GM23338 (cell line): ENCODE measurements at regions not wholly inside any gene's neighbourhood (a gene's known extent, or its start where the extent isn't known, plus 50 kb on each side); places are given as distances from the start of the nearest gene placed in this dataset.
"Not testable (repeated sequence)": the region's sequence is repeated elsewhere in the genome, so short reads cannot be mapped to it uniquely, and the experiment has no call there.

Experiments used
- ATAC-seq: fragments of 200-7000 bp; cut with Tn5 transposase; 3 replicates; pipeline ENCODE4 v1.9.1; 2020
- DNase-seq: peaks from one replicate; pipeline ENCODE4 v3.0.0-alpha.2; 2015; ENCODE audit warnings: low spot score
- H2AFZ ChIP-seq: fragments of 200-600 bp; sonication (generic); 2 replicates; pipeline ENCODE4 v1.8.0; 2016; ENCODE audit warnings: antibody characterized with exemption, mild to moderate bottlenecking, moderate library complexity
- H3F3A ChIP-seq: fragments of 200-600 bp; sonication (generic); replicated peaks from 2 replicates; pipeline ENCODE4 v1.8.0; 2017; ENCODE audit warnings: antibody characterized with exemption, mixed run types, low read depth
- H3K27ac ChIP-seq: fragments of 200-600 bp; sonication (generic); 2 replicates; pipeline ENCODE4 v1.6.1; 2016; ENCODE audit warnings: low read depth
- H3K27me3 ChIP-seq: fragments of 200-600 bp; sonication (generic); 2 replicates; pipeline ENCODE4 v1.8.0; 2016; ENCODE audit warnings: mild to moderate bottlenecking, mixed run types, moderate library complexity; ENCODE audit not compliant: insufficient read depth
- H3K36me3 ChIP-seq: fragments of 200-600 bp; sonication (generic); 2 replicates; pipeline ENCODE4 v1.8.0; 2016; ENCODE audit warnings: mild to moderate bottlenecking; ENCODE audit not compliant: insufficient read depth
- H3K4me1 ChIP-seq: fragments of 200-600 bp; sonication (generic); 2 replicates; pipeline ENCODE4 v1.8.0; 2016; ENCODE audit warnings: mild to moderate bottlenecking, moderate library complexity; ENCODE audit not compliant: insufficient read depth
- H3K4me2 ChIP-seq: fragments of 200-600 bp; sonication (generic); 2 replicates; pipeline ENCODE4 v1.7.1; 2017; ENCODE audit warnings: mixed run types
- H3K4me3 ChIP-seq: fragments of 200-600 bp; sonication (generic); 2 replicates; pipeline ENCODE4 v1.6.1; 2016; ENCODE audit warnings: mixed run types
- H3K79me2 ChIP-seq: fragments of 200-600 bp; sonication (generic); replicated peaks from 2 replicates; pipeline ENCODE4 v1.8.0; 2017; ENCODE audit warnings: mild to moderate bottlenecking; ENCODE audit not compliant: insufficient read depth
- H3K9me2 ChIP-seq: fragments of 200-600 bp; sonication (generic); 2 replicates; pipeline ENCODE4 v1.8.0; 2017; ENCODE audit not compliant: insufficient read depth
- H4K20me1 ChIP-seq: fragments of 200-600 bp; sonication (generic); replicated peaks from 2 replicates; pipeline ENCODE4 v1.8.0; 2017; ENCODE audit warnings: mild to moderate bottlenecking; ENCODE audit not compliant: insufficient read depth
- H3K27ac Mint-ChIP-seq: 2 replicates; pipeline ENCODE4 v1.8.0; 2020; ENCODE audit warnings: inconsistent platforms, mild to moderate bottlenecking, moderate library complexity, mixed read lengths
- H3K27me3 Mint-ChIP-seq: 3 replicates; pipeline ENCODE4 v1.8.0; 2022; ENCODE audit warnings: low read depth, mild to moderate bottlenecking, moderate library complexity, mixed read lengths, inconsistent platforms; ENCODE audit not compliant: insufficient read depth, poor library complexity
- H3K36me3 Mint-ChIP-seq: 3 replicates; pipeline ENCODE4 v1.8.0; 2021; ENCODE audit warnings: low read depth, mild to moderate bottlenecking, inconsistent platforms, moderate library complexity, mixed read lengths
- H3K4me1 Mint-ChIP-seq: 3 replicates; pipeline ENCODE4 v1.8.0; 2020; ENCODE audit warnings: mild to moderate bottlenecking, inconsistent platforms, mixed read lengths
- H3K4me3 Mint-ChIP-seq: 3 replicates; pipeline ENCODE4 v1.8.0; 2021; ENCODE audit warnings: moderate library complexity, mild to moderate bottlenecking, inconsistent platforms, mixed read lengths
- H3K9me3 Mint-ChIP-seq: 3 replicates; pipeline ENCODE4 v1.8.0; 2020; ENCODE audit warnings: moderate library complexity, mild to moderate bottlenecking, inconsistent platforms, mixed read lengths
- CREB1 ChIP-seq: fragments of 250-450 bp; sonication (Bioruptor Pico); IDR thresholded peaks from 2 replicates; pipeline ENCODE4 v1.5.0; 2020; ENCODE audit warnings: low read depth, mild to moderate bottlenecking, moderate library complexity
- CTCF ChIP-seq, 2 experiments: fragments of 200-600 bp in 1 of 2; sonication (generic) in 1 of 2; conservative IDR thresholded peaks; 2 replicates each; pipeline versions ENCODE4 v1.5.1 to v1.6.1; 2016 to 2017; ENCODE audit warnings: antibody characterized with exemption in 2 of 2, low read depth in 2 of 2, mild to moderate bottlenecking in 2 of 2, moderate library complexity in 1 of 2
- ETS1 ChIP-seq: IDR thresholded peaks from 2 replicates; pipeline ENCODE4 v1.6.1; 2016; ENCODE audit warnings: antibody characterized with exemption
- JUNB ChIP-seq: IDR thresholded peaks from one replicate; pipeline ENCODE4 v1.6.1; 2016; ENCODE audit warnings: antibody characterized with exemption; ENCODE audit not compliant: unreplicated experiment
- NANOG ChIP-seq: IDR thresholded peaks from 2 replicates; pipeline ENCODE4 v1.6.1; 2016; ENCODE audit warnings: antibody characterized with exemption, borderline replicate concordance
- STAT1 ChIP-seq: IDR thresholded peaks from one replicate; pipeline ENCODE4 v1.6.1; 2016; ENCODE audit warnings: antibody characterized with exemption; ENCODE audit not compliant: unreplicated experiment
- ZNF114 ChIP-seq: fragments of 250-450 bp; sonication (Bioruptor Pico); IDR thresholded peaks from 2 replicates; pipeline ENCODE4 v1.5.0; 2020; ENCODE audit warnings: mild to moderate bottlenecking, moderate library complexity
- ZNF331 ChIP-seq: fragments of 250-450 bp; sonication (Bioruptor Pico); IDR thresholded peaks from 2 replicates; pipeline ENCODE4 v1.5.0; 2020; ENCODE audit warnings: low read depth, mild to moderate bottlenecking, moderate library complexity
- TF ChIP-seq, protein P1 (sequence below): fragments of 250-450 bp; sonication (Bioruptor Pico); IDR thresholded peaks from 2 replicates; pipeline ENCODE4 v1.5.0; 2020; ENCODE audit warnings: mild to moderate bottlenecking, moderate library complexity
- TF ChIP-seq, protein P2 (sequence below): IDR thresholded peaks from one replicate; pipeline ENCODE4 v1.6.1; 2018; ENCODE audit warnings: antibody characterized with exemption; ENCODE audit not compliant: unreplicated experiment

- not testable (repeated sequence) for H2AFZ ChIP-seq, ATAC-seq, H3K27me3 Mint-ChIP-seq, H3F3A ChIP-seq, H3K4me2 ChIP-seq, H4K20me1 ChIP-seq, H3K9me2 ChIP-seq, H3K79me2 ChIP-seq, H3K27me3 ChIP-seq, H3K4me3 Mint-ChIP-seq, H3K36me3 ChIP-seq, H3K4me3 ChIP-seq
- H3K27ac Mint-ChIP-seq: peak overlapping the region; percentile 58
- peaks cover 37% of the 10 kb centered on the region for H3K9me3 Mint-ChIP-seq
- H3K36me3 Mint-ChIP-seq: peaks cover 23% of the 10 kb centered on the region
- Histone ChIP-seq H3K27ac (peak overlapping the region; percentile 61), H3K4me1 (peaks cover 11% of the 10 kb centered on the region)
- DNase-seq: peak; percentile 24
- peaks cover 20% of the 10 kb centered on the region for H3K4me1 Mint-ChIP-seq
Observed at GRCh38 chr2:84221102-84221501, 238.0 kb downstream of the SUCLG1 start.

GRCh38 chr2:84217456-84217855, 241.6 kb downstream of the SUCLG1 start:
- Mint-ChIP-seq H3K36me3 (no peaks in the 10 kb centered on the region), H3K9me3 (peaks cover 7% of the 10 kb centered on the region; the same call in 1 of the 3 replicates), H3K27me3 (no peaks in the 10 kb centered on the region), H3K4me1 (peaks cover 20% of the 10 kb centered on the region), H3K27ac (no peak overlapping the region), H3K4me3 (no peak overlapping the region)
- Histone ChIP-seq H3K36me3 (no peaks in the 10 kb centered on the region), H3F3A (no peaks in the 10 kb centered on the region), H3K4me1 (peaks cover 5% of the 10 kb centered on the region), H3K4me3 (no peak overlapping the region), H3K27me3 (no peaks in the 10 kb centered on the region), H3K4me2 (no peak overlapping the region), H3K27ac (no peak overlapping the region), H3K9me2 (no peaks in the 10 kb centered on the region), H4K20me1 (no peaks in the 10 kb centered on the region), H3K79me2 (no peaks in the 10 kb centered on the region), H2AFZ (peak overlapping the region; percentile 74; the same call in 1 of the 2 replicates)
- no peak for DNase-seq
- no peak; the same call in 2 of the 3 replicates for ATAC-seq
- no peak for TF ChIP-seq STAT1
- no peak for TF ChIP-seq CREB1
- TF ChIP-seq, protein P1, sequence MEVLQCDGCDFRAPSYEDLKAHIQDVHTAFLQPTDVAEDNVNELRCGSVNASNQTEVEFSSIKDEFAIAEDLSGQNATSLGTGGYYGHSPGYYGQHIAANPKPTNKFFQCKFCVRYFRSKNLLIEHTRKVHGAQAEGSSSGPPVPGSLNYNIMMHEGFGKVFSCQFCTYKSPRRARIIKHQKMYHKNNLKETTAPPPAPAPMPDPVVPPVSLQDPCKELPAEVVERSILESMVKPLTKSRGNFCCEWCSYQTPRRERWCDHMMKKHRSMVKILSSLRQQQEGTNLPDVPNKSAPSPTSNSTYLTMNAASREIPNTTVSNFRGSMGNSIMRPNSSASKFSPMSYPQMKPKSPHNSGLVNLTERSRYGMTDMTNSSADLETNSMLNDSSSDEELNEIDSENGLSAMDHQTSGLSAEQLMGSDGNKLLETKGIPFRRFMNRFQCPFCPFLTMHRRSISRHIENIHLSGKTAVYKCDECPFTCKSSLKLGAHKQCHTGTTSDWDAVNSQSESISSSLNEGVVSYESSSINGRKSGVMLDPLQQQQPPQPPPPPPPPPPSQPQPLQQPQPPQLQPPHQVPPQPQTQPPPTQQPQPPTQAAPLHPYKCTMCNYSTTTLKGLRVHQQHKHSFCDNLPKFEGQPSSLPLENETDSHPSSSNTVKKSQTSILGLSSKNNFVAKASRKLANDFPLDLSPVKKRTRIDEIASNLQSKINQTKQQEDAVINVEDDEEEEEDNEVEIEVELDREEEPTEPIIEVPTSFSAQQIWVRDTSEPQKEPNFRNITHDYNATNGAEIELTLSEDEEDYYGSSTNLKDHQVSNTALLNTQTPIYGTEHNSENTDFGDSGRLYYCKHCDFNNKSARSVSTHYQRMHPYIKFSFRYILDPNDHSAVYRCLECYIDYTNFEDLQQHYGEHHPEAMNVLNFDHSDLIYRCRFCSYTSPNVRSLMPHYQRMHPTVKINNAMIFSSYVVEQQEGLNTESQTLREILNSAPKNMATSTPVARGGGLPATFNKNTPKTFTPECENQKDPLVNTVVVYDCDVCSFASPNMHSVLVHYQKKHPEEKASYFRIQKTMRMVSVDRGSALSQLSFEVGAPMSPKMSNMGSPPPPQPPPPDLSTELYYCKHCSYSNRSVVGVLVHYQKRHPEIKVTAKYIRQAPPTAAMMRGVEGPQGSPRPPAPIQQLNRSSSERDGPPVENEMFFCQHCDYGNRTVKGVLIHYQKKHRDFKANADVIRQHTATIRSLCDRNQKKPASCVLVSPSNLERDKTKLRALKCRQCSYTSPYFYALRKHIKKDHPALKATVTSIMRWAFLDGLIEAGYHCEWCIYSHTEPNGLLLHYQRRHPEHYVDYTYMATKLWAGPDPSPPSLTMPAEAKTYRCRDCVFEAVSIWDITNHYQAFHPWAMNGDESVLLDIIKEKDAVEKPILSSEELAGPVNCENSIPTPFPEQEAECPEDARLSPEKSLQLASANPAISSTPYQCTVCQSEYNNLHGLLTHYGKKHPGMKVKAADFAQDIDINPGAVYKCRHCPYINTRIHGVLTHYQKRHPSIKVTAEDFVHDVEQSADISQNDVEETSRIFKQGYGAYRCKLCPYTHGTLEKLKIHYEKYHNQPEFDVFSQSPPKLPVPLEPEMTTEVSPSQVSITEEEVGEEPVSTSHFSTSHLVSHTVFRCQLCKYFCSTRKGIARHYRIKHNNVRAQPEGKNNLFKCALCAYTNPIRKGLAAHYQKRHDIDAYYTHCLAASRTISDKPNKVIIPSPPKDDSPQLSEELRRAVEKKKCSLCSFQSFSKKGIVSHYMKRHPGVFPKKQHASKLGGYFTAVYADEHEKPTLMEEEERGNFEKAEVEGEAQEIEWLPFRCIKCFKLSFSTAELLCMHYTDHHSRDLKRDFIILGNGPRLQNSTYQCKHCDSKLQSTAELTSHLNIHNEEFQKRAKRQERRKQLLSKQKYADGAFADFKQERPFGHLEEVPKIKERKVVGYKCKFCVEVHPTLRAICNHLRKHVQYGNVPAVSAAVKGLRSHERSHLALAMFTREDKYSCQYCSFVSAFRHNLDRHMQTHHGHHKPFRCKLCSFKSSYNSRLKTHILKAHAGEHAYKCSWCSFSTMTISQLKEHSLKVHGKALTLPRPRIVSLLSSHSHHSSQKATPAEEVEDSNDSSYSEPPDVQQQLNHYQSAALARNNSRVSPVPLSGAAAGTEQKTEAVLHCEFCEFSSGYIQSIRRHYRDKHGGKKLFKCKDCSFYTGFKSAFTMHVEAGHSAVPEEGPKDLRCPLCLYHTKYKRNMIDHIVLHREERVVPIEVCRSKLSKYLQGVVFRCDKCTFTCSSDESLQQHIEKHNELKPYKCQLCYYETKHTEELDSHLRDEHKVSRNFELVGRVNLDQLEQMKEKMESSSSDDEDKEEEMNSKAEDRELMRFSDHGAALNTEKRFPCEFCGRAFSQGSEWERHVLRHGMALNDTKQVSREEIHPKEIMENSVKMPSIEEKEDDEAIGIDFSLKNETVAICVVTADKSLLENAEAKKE (CRISPR knock-in tag): no peak
- no peak for TF ChIP-seq ZNF331 (CRISPR knock-in tag)
- TF ChIP-seq ETS1: no peak
- no peak for TF ChIP-seq CTCF (conservative IDR thresholded peaks at IDR 0.05; ENCODE audit: low read depth in 2 of 2)
- TF ChIP-seq, protein P2, sequence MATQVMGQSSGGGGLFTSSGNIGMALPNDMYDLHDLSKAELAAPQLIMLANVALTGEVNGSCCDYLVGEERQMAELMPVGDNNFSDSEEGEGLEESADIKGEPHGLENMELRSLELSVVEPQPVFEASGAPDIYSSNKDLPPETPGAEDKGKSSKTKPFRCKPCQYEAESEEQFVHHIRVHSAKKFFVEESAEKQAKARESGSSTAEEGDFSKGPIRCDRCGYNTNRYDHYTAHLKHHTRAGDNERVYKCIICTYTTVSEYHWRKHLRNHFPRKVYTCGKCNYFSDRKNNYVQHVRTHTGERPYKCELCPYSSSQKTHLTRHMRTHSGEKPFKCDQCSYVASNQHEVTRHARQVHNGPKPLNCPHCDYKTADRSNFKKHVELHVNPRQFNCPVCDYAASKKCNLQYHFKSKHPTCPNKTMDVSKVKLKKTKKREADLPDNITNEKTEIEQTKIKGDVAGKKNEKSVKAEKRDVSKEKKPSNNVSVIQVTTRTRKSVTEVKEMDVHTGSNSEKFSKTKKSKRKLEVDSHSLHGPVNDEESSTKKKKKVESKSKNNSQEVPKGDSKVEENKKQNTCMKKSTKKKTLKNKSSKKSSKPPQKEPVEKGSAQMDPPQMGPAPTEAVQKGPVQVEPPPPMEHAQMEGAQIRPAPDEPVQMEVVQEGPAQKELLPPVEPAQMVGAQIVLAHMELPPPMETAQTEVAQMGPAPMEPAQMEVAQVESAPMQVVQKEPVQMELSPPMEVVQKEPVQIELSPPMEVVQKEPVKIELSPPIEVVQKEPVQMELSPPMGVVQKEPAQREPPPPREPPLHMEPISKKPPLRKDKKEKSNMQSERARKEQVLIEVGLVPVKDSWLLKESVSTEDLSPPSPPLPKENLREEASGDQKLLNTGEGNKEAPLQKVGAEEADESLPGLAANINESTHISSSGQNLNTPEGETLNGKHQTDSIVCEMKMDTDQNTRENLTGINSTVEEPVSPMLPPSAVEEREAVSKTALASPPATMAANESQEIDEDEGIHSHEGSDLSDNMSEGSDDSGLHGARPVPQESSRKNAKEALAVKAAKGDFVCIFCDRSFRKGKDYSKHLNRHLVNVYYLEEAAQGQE: no peak
- no peak for TF ChIP-seq JUNB
- no peak for TF ChIP-seq ZNF114 (CRISPR knock-in tag)
- no peak for TF ChIP-seq NANOG
